Activated CD8-positive, alpha-beta T cell treated with anti-CD3 and anti-CD28 coated beads, Interleukin-2, amount 10 ng/mL, durations not matched to agents 7 days and 5 days (primary cell): ENCODE measurements at regions not wholly inside any gene's neighbourhood (a gene's known extent, or its start where the extent isn't known, plus 50 kb on each side); places are given as distances from the start of the nearest gene placed in this dataset.

Experiments
- ATAC-seq: fragments of 150-1000 bp; cut with Tn5 transposase; one replicate; pipeline ENCODE4 v1.10.0; 2021; ENCODE audit warnings: moderate library complexity
- CTCF ChIA-PET: fragments of 350-600 bp; sonication (Branson Sonifier 250); formaldehyde crosslinking; loops from one replicate; lab custom pipeline; 2021; ENCODE audit warnings: antibody characterized with exemption; lab: Charles Lee
- POLR2A ChIA-PET: fragments of 350-600 bp; sonication (Branson Sonifier 250); formaldehyde crosslinking; loops from one replicate; lab custom pipeline; 2021; ENCODE audit warnings: antibody characterized with exemption; lab: Charles Lee
- DNase-seq: peaks from one replicate; pipeline ENCODE4 v3.0.0-alpha.2; 2020
- H3K27ac Mint-ChIP-seq: one replicate; pipeline ENCODE4 v1.8.0; 2021; ENCODE audit warnings: mild to moderate bottlenecking, mixed read lengths
- H3K27me3 Mint-ChIP-seq: one replicate; pipeline ENCODE4 v1.8.0; 2021; ENCODE audit warnings: low read depth, mixed read lengths
- H3K36me3 Mint-ChIP-seq: one replicate; pipeline ENCODE4 v1.8.0; 2021; ENCODE audit warnings: low read depth, mixed read lengths
- H3K4me1 Mint-ChIP-seq: one replicate; pipeline ENCODE4 v1.8.0; 2021; ENCODE audit warnings: low read depth, mixed read lengths
- H3K4me3 Mint-ChIP-seq: one replicate; pipeline ENCODE4 v1.8.0; 2021; ENCODE audit warnings: mild to moderate bottlenecking, mixed read lengths
- H3K9me3 Mint-ChIP-seq: one replicate; pipeline ENCODE4 v1.8.0; 2022; ENCODE audit warnings: mixed read lengths; ENCODE audit not compliant: insufficient read depth

DNA sequence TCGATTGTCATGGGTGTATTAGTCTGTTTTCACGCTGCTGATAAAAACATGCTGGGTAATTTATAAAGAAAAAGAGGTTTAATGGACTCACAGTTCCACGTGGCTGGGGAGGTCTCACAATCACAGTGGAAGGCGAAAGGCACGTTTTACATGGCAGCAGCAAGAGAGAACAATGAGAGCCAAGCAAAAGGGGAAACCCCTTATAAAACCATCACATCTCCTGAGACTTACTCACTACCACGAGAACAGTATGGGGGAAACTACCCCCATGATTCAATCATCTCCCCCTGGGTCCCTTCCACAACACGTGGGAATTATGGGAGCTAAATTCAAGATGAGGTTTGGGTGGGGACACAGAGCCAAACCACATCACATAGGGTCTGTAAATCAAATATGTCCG is 167.4 kb upstream of the XYLT1 start:
- ATAC-seq (no peak), DNase-seq (no peak)

DNA sequence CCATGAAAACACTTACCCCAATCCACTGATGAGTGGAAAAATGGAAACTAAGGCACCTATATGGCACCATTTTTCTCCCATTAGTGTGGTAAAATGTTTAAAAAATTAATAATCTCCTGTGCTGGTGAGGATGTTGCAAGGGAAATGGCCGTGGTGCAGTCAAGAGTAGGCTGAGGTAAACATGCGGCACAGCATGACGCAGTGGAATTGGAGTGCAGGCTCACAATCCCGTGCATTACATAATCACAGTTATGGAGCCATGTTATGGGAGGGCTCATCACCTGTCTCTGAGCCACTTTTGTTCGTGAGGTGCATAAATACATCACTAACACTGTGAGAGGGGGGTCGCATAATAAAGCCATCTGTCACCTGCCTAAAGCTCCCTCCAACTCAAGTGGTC is 164.4 kb upstream of the XYLT1 start:
- Mint-ChIP-seq H3K4me1 (no peaks in the 10 kb centered on the region), H3K27me3 (peaks cover 4% of the 10 kb centered on the region), H3K27ac (no peak overlapping the region), H3K4me3 (no peak overlapping the region), H3K9me3 (no peaks in the 10 kb centered on the region), H3K36me3 (no peaks in the 10 kb centered on the region)
- ATAC-seq (no peak), DNase-seq (no peak)
- POLR2A ChIA-PET: no interaction called here
- CTCF ChIA-PET: no interaction called here

More for the DNA sequence above, 167.4 kb upstream of the XYLT1 start:
- H3K27ac Mint-ChIP-seq: no peak overlapping the region
- H3K4me3 Mint-ChIP-seq: no peak overlapping the region
- peaks cover 7% of the 10 kb centered on the region for H3K27me3 Mint-ChIP-seq
- no peaks in the 10 kb centered on the region for H3K4me1 Mint-ChIP-seq
- no peaks in the 10 kb centered on the region for H3K9me3 Mint-ChIP-seq
- POLR2A ChIA-PET: no interaction called here
- no peaks in the 10 kb centered on the region for H3K36me3 Mint-ChIP-seq
- CTCF ChIA-PET: no interaction called here

DNA sequence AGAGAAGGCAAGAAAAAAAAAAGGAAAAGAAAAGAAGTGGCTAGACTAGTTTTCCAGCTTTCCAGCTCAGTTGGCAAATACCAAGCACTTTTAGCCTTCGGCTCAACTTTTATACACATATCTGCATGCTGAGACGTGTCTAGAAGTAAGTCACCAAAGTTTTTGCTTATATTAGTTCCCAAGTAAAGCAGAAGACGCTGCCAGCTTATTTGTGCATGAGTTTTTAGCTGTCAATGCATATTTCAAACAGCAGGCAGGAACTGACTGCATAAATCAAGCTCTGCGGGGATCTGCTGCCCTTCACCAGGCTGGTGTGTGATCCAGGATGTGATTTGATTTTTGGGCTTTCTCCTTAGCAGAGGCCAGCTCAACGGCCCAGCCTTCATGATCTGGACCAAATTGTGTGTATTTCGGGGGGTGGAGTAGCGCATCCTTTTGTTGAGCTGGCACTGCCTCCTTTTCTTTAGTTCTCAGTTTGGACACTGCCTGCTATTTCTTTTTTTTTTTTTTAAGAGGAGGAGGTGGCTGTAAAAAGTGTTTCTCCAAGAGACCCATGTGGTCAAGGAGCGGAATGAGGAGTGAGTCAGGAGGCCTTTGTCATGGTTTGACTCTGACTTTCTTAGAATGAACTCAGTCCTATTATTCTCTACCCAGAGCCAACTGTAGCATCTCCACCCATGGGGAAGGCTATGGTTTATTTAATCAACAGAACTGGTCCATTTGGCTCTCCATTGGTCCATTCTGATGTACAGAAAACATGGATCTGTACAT is 162.6 kb upstream of the XYLT1 start:
- CTCF ChIA-PET: no interaction called here
- Mint-ChIP-seq H3K4me1 (no peaks in the 10 kb centered on the region), H3K4me3 (no peak overlapping the region), H3K27me3 (peaks cover 4% of the 10 kb centered on the region), H3K27ac (no peak overlapping the region), H3K36me3 (no peaks in the 10 kb centered on the region), H3K9me3 (no peaks in the 10 kb centered on the region)
- POLR2A ChIA-PET: no interaction called here
- no peak for DNase-seq
- no peak for ATAC-seq

DNA sequence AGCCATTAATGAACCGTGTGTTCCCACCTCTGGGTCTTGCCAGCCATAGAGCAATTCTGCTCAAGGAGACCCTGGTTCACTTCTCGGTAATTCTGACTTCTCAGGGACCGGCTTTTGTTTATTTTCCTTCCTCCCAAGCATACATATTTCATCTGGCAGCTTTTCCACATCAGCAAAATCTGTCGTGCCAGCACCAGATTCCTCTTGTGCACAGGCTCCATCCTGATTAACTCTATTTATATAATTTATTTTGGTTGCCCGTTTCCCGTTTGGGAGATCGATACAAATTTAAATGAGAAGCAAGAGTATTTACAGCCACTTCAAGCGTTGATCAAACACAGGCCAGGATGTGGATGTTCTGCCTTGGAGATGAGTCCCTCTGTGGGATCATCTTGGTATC is 161.9 kb upstream of the XYLT1 start:
- CTCF ChIA-PET: no interaction called here
- H3K9me3 Mint-ChIP-seq: no peaks in the 10 kb centered on the region
- DNase-seq (no peak), ATAC-seq (no peak)
- no peaks in the 10 kb centered on the region for H3K4me1 Mint-ChIP-seq
- no peaks in the 10 kb centered on the region for H3K36me3 Mint-ChIP-seq
- H3K27me3 Mint-ChIP-seq: peaks cover 4% of the 10 kb centered on the region
- POLR2A ChIA-PET: no interaction called here
- H3K27ac Mint-ChIP-seq: no peak overlapping the region
- H3K4me3 Mint-ChIP-seq: no peak overlapping the region

DNA sequence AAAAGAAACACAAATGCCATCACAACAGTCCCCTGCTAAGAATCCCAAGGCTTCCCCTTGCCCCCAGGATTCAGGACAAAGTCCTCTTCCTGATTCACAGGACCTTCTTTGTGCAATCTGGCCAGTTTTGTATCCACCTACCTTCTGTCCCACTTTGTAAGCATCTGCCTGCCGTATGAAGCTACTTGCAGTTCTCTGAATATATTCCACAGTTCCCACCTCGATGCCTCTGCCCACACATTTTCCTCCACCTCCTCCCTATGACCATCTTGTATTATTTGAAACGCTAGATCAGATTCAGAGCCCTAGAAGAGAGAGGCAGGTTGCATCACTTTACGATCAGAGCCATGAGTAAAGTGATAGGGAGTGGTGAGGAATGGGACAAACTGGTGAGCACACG is 159.2 kb upstream of the XYLT1 start:
- DNase-seq: no peak
- Mint-ChIP-seq H3K27me3 (peaks cover 4% of the 10 kb centered on the region), H3K27ac (no peak overlapping the region), H3K4me3 (no peak overlapping the region), H3K36me3 (no peaks in the 10 kb centered on the region), H3K9me3 (peaks cover 8% of the 10 kb centered on the region), H3K4me1 (no peaks in the 10 kb centered on the region)
- CTCF ChIA-PET: no interaction called here
- ATAC-seq: no peak
- POLR2A ChIA-PET: no interaction called here

DNA sequence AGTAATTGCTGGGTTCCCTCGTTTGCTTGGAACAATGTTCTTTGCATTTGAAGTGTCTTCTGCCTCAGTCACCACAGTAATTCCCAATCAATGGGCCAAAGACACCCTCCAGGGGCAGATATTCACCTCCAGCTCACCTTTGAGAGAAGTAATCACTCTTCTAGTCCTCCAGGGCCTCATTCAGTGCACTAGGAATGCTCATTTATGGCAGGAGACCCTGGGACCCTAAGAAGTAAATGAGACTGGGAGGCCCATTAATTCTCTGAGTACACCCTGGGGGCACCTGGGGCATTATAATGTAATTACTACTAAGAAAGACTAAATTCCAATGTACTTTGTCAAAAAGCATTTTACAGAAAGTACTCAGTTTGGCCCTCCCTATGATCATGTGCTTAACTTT is 158.2 kb upstream of the XYLT1 start:
- Mint-ChIP-seq H3K4me1 (no peaks in the 10 kb centered on the region), H3K27me3 (peaks cover 4% of the 10 kb centered on the region), H3K9me3 (peaks cover 8% of the 10 kb centered on the region), H3K27ac (no peak overlapping the region), H3K36me3 (no peaks in the 10 kb centered on the region), H3K4me3 (no peak overlapping the region)
- POLR2A ChIA-PET: no interaction called here
- DNase-seq (no peak), ATAC-seq (no peak)
- CTCF ChIA-PET: no interaction called here

DNA sequence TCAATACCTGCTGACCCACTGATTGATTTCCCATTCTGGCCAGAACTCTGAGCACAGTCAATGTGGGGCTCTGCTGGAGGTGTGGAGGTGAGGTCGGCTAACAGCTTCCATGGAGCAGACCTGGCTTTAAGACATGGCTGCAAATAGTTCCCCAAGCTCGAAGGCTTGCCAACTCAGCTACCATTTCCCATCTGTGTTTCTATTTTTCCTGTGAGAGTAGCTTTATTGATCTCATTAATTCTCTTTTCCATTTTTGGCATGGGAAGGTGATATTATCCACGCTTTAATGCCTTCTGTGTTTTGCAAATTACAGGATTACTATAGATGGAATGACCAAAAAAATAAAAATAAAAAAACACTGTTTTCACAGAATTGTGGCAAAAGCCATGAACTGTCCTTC is 151.6 kb upstream of the XYLT1 start:
- ChIA-PET POLR2A (no interaction called here), CTCF (no interaction called here)
- Mint-ChIP-seq H3K9me3 (peaks cover 7% of the 10 kb centered on the region), H3K27ac (no peak overlapping the region), H3K4me3 (no peak overlapping the region), H3K27me3 (peaks cover 2% of the 10 kb centered on the region), H3K4me1 (no peaks in the 10 kb centered on the region), H3K36me3 (no peaks in the 10 kb centered on the region)
- no peak for DNase-seq
- no peak for ATAC-seq

DNA sequence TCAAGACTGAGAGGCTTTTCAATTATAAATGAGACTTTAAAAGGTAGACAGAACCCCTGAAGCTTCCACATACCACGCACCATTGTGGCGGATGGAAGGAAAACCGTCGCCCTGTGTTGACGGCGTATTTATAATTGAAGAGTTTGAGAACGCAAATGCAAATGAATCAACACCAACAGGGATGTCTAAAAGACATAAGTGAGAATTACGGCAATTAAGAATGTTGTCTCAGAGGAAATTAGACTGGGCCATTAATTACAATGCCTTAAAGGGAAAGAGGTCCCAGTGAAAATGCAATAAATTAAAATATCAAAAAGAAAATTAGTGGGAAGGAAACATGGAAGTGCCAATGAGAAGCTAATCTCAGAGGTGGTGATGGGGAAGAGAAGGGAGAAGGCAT is 148.5 kb upstream of the XYLT1 start:
- Mint-ChIP-seq H3K27ac (no peak overlapping the region), H3K36me3 (no peaks in the 10 kb centered on the region), H3K4me3 (no peak overlapping the region), H3K4me1 (no peaks in the 10 kb centered on the region), H3K27me3 (peaks cover 11% of the 10 kb centered on the region), H3K9me3 (no peaks in the 10 kb centered on the region)
- CTCF ChIA-PET: no interaction called here
- POLR2A ChIA-PET: no interaction called here
- ATAC-seq: no peak
- DNase-seq: no peak

DNA sequence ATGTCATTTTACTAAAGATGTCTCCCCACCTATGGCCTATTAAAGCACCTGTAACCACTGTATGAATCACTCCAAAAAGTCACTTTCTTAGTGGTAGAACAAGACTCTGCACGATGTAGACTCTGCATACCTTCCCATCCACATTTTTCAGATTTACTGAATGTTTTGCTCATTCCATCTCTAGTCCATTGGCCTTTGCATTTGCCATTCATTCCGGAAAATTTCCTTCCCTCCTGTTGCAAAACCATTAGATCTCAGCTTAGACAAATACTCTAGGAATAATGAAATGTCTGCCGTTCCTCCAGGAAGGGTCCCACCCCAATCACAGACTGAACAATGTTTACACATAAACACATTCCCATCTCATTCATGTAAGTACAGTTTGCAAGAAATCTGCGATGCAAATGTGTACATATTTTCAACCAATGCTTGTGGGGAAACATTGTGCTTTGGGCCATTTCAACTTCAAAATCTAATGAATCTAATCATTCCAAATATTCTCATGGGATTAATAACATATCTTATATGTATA is 146.3 kb upstream of the XYLT1 start:
- H3K4me1 Mint-ChIP-seq: no peaks in the 10 kb centered on the region
- ATAC-seq: no peak
- H3K9me3 Mint-ChIP-seq: no peaks in the 10 kb centered on the region
- DNase-seq: no peak
- H3K36me3 Mint-ChIP-seq: no peaks in the 10 kb centered on the region
- no peak overlapping the region for H3K4me3 Mint-ChIP-seq
- H3K27ac Mint-ChIP-seq: no peak overlapping the region
- ChIA-PET CTCF (no interaction called here), POLR2A (no interaction called here)
- peaks cover 15% of the 10 kb centered on the region for H3K27me3 Mint-ChIP-seq

DNA sequence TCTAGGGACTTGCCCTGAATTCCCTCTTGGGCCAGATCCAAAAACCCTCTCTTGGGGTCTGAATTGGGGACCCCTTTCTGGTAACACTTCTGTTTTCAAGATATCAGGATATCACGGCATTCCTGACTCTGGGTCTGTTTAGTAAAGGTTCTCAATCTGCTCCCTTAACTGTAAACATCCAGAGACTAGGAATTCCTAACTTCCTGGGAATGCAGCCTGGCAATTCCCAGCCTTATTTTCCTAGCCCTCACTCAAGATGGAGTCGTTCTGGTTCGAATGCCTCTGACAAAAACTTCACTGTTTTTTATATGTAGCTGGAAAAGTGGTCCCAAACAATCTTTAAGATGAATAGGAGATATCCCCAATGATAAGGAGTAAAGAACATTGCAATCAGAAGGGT is 141.6 kb upstream of the XYLT1 start:
- CTCF ChIA-PET: no interaction called here
- ATAC-seq: no peak
- POLR2A ChIA-PET: no interaction called here
- no peaks in the 10 kb centered on the region for H3K36me3 Mint-ChIP-seq
- H3K4me3 Mint-ChIP-seq: no peak overlapping the region
- H3K9me3 Mint-ChIP-seq: no peaks in the 10 kb centered on the region
- no peak for DNase-seq
- no peak overlapping the region for H3K27ac Mint-ChIP-seq
- H3K27me3 Mint-ChIP-seq: peaks cover 13% of the 10 kb centered on the region
- H3K4me1 Mint-ChIP-seq: peaks cover 8% of the 10 kb centered on the region

DNA sequence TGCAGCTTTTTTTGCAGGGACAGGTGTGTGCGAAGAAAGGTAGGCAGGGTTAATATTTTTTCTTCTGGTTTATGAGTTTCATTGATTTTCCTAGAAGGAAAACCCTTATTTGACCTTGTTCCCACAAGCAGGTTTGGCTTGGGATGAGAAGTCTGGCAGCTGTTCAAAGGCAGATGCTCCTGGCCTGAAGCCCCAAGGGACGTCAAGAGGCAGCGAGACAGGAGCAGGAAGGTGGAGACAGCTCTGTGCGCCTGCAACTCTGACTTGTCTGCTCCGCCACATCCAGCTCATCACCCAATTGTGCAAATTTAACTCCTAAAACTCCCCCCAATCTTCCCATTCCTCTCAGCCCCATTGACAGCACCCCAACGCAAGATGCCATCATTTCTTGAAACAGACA is 136.8 kb upstream of the XYLT1 start:
- ATAC-seq (no peak), DNase-seq (no peak)
- Mint-ChIP-seq H3K9me3 (no peaks in the 10 kb centered on the region), H3K4me1 (peaks cover 17% of the 10 kb centered on the region), H3K36me3 (no peaks in the 10 kb centered on the region), H3K4me3 (no peak overlapping the region), H3K27ac (no peak overlapping the region), H3K27me3 (peaks cover 6% of the 10 kb centered on the region)
- ChIA-PET CTCF (interaction anchor here (1.4 kb wide), 1 partner anchor 29 kb away, joined by 5 read pairs; no protein-coding TSS in a partner anchor), POLR2A (no interaction called here)

DNA sequence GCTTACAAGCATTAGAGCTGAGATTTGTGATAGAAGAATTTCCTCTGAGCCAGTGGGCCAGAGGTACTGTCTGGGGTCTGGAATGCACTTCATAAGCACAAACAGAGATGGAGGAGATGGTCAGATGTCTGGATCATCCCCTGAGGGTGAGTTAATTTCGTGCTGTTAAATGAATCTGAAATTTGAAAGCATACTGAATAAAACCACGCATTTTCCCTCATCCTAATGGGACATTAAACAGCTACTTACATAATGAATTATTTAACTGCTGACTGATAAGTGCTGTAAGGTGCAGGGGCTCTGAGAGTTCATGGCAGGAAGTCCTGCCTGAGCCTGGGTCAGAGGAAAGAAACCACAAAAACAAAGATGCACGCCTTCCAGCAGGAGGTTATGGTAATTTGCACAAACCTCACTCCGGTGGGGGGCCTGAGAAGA is 136.3 kb upstream of the XYLT1 start:
- Mint-ChIP-seq H3K4me1 (peaks cover 17% of the 10 kb centered on the region), H3K9me3 (no peaks in the 10 kb centered on the region), H3K36me3 (no peaks in the 10 kb centered on the region), H3K27me3 (peaks cover 4% of the 10 kb centered on the region), H3K4me3 (no peak overlapping the region), H3K27ac (no peak overlapping the region)
- POLR2A ChIA-PET: no interaction called here
- DNase-seq: peak; percentile 30
- peak; percentile 39 for ATAC-seq
- CTCF ChIA-PET: interaction anchor here (1.4 kb wide), 1 partner anchor 28 kb away, joined by 5 read pairs; no protein-coding TSS in a partner anchor
